H9 (cell line): ENCODE measurements at regions not wholly inside any gene's neighbourhood (a gene's known extent, or its start where the extent isn't known, plus 50 kb on each side); places are given as distances from the start of the nearest gene placed in this dataset.

Experiments
- DNase-seq: peaks from one replicate; pipeline ENCODE4 v3.0.0-alpha.2; 2017
- H2AFZ ChIP-seq: one replicate; pipeline ENCODE4 v1.6.1; 2013; ENCODE audit warnings: mild to moderate bottlenecking, low read length, control low read depth, moderate library complexity
- H2AK5ac ChIP-seq: 2 replicates; pipeline ENCODE4 v1.6.1; 2013; ENCODE audit warnings: low read length, control low read depth, mixed read lengths; ENCODE audit not compliant: insufficient read length
- H2BK120ac ChIP-seq: one replicate; pipeline ENCODE4 v1.6.1; 2013; ENCODE audit warnings: low read depth, mild to moderate bottlenecking, low read length, control low read depth, inconsistent platforms; ENCODE audit not compliant: poor library complexity, severe bottlenecking
- H2BK12ac ChIP-seq: 2 replicates; pipeline ENCODE4 v1.6.1; 2013; ENCODE audit warnings: low read length, control low read depth, mixed read lengths, low read depth; ENCODE audit not compliant: insufficient read length
- H2BK15ac ChIP-seq: 2 replicates; pipeline ENCODE4 v1.6.1; 2013; ENCODE audit warnings: low read depth, low read length, control low read depth
- H2BK20ac ChIP-seq: one replicate; pipeline ENCODE4 v1.6.1; 2013; ENCODE audit warnings: low read depth, mild to moderate bottlenecking, low read length, control low read depth, inconsistent platforms; ENCODE audit not compliant: poor library complexity, severe bottlenecking
- H2BK5ac ChIP-seq: 2 replicates; pipeline ENCODE4 v1.6.1; 2013; ENCODE audit warnings: low read length, control low read depth, mixed read lengths; ENCODE audit not compliant: insufficient read length
- H3K14ac ChIP-seq: 2 replicates; pipeline ENCODE4 v1.6.1; 2013; ENCODE audit warnings: low read length, control low read depth; ENCODE audit not compliant: insufficient read depth
- H3K18ac ChIP-seq: 2 replicates; pipeline ENCODE4 v1.6.1; 2013; ENCODE audit warnings: low read depth, mild to moderate bottlenecking, mixed read lengths, low read length, control low read depth; ENCODE audit not compliant: insufficient read length
- H3K23ac ChIP-seq: 2 replicates; pipeline ENCODE4 v1.6.1; 2013; ENCODE audit warnings: low read length, control low read depth, mixed read lengths, low read depth; ENCODE audit not compliant: insufficient read length
- H3K23me2 ChIP-seq: 2 replicates; pipeline ENCODE4 v1.6.1; 2013; ENCODE audit warnings: low read depth, mild to moderate bottlenecking, mixed read lengths, low read length, control low read depth; ENCODE audit not compliant: insufficient read length, poor library complexity, severe bottlenecking
- H3K27ac ChIP-seq: 2 replicates; pipeline ENCODE4 v1.5.1; 2013; ENCODE audit warnings: low read length, control low read depth, mixed read lengths, low read depth; ENCODE audit not compliant: insufficient read length
- H3K27me3 ChIP-seq: 2 replicates; pipeline ENCODE4 v1.6.1; 2013; ENCODE audit warnings: low read length, control low read depth, inconsistent platforms; ENCODE audit not compliant: insufficient read depth
- H3K4ac ChIP-seq: 2 replicates; pipeline ENCODE4 v1.6.1; 2013; ENCODE audit warnings: low read depth, mild to moderate bottlenecking, control low read depth, inconsistent platforms, low read length, moderate library complexity
- H3K4me1 ChIP-seq: 2 replicates; pipeline ENCODE4 v1.6.1; 2013; ENCODE audit warnings: low read length, control low read depth, inconsistent platforms; ENCODE audit not compliant: insufficient read depth
- H3K4me2 ChIP-seq: 2 replicates; pipeline ENCODE4 v1.6.1; 2013; ENCODE audit warnings: low read length, control low read depth, mixed read lengths; ENCODE audit not compliant: insufficient read length, insufficient read depth
- H3K56ac ChIP-seq: 2 replicates; pipeline ENCODE4 v1.6.1; 2013; ENCODE audit warnings: low read depth, mild to moderate bottlenecking, mixed read lengths, low read length, control low read depth; ENCODE audit not compliant: insufficient read length
- H3K79me1 ChIP-seq: 2 replicates; pipeline ENCODE4 v1.6.1; 2013; ENCODE audit warnings: low read depth, mild to moderate bottlenecking, moderate library complexity, low read length, control low read depth, inconsistent platforms; ENCODE audit not compliant: insufficient read depth, poor library complexity, severe bottlenecking
- H3K79me2 ChIP-seq: 2 replicates; pipeline ENCODE4 v1.6.1; 2013; ENCODE audit warnings: low read length, control low read depth, inconsistent platforms; ENCODE audit not compliant: insufficient read depth
- H3K9ac ChIP-seq: 2 replicates; pipeline ENCODE4 v1.6.1; 2013; ENCODE audit warnings: low read length, control low read depth, mixed read lengths; ENCODE audit not compliant: insufficient read length; ENCODE audit errors: extremely low read depth
- H3K9me3 ChIP-seq: one replicate; pipeline ENCODE4 v1.6.1; 2013; ENCODE audit warnings: low read depth, low read length, inconsistent platforms; ENCODE audit not compliant: control insufficient read depth
- H3T11ph ChIP-seq: one replicate; pipeline ENCODE4 v1.6.1; 2013; ENCODE audit warnings: mild to moderate bottlenecking, low read length, control low read depth, inconsistent platforms
- H4K20me1 ChIP-seq: one replicate; pipeline ENCODE4 v1.6.1; 2013; ENCODE audit not compliant: control insufficient read depth, insufficient read length, insufficient read depth
- H4K5ac ChIP-seq: 2 replicates; pipeline ENCODE4 v1.6.1; 2013; ENCODE audit warnings: low read depth, mild to moderate bottlenecking, mixed read lengths, low read length, control low read depth; ENCODE audit not compliant: insufficient read length
- H4K8ac ChIP-seq: replicated peaks from 2 replicates; pipeline ENCODE4 v1.6.1; 2013; ENCODE audit warnings: low read length, control low read depth, mixed read lengths, low read depth; ENCODE audit not compliant: insufficient read length
- H4K91ac ChIP-seq: 2 replicates; pipeline ENCODE4 v1.6.1; 2013; ENCODE audit warnings: low read depth, mild to moderate bottlenecking, moderate library complexity, mixed read lengths, low read length, control low read depth; ENCODE audit not compliant: insufficient read length
- H3K27ac Mint-ChIP-seq, 3 experiments: 2 replicates in 2 of 3; 3 replicates in 1 of 3; pipeline ENCODE4 v1.8.0; 2020 to 2021; ENCODE audit warnings: mixed read lengths in 3 of 3, mild to moderate bottlenecking in 1 of 3, moderate library complexity in 1 of 3
- H3K27me3 Mint-ChIP-seq: 2 replicates; pipeline ENCODE4 v1.8.0; 2021; ENCODE audit warnings: low read depth, mild to moderate bottlenecking, moderate library complexity, mixed read lengths
- H3K36me3 Mint-ChIP-seq, 3 experiments: 2 replicates in 2 of 3; 3 replicates in 1 of 3; pipeline ENCODE4 v1.8.0; 2020 to 2021; ENCODE audit warnings: low read depth in 3 of 3, mixed read lengths in 3 of 3; ENCODE audit not compliant: insufficient read depth in 1 of 3
- H3K4me1 Mint-ChIP-seq, 2 experiments: 2 replicates each; pipeline ENCODE4 v1.8.0; 2020; ENCODE audit warnings: mixed read lengths in 2 of 2
- H3K4me3 Mint-ChIP-seq, 2 experiments: 2 replicates in 1 of 2; 3 replicates in 1 of 2; pipeline ENCODE4 v1.8.0; 2020 to 2021; ENCODE audit warnings: mild to moderate bottlenecking in 2 of 2, mixed read lengths in 2 of 2, moderate library complexity in 1 of 2
- H3K9me3 Mint-ChIP-seq, 2 experiments: 2 replicates in 1 of 2; 3 replicates in 1 of 2; pipeline ENCODE4 v1.8.0; 2020; ENCODE audit warnings: mild to moderate bottlenecking in 2 of 2, mixed read lengths in 2 of 2, moderate library complexity in 1 of 2
- WGBS: extraction: QIAGEN DNeasy Blood & Tissue Kit; methylation state at CpG from one replicate; pipeline ENCODE4 v1.1.7; 2013; ENCODE audit warnings: missing lambda C conversion rate, low lambda C conversion rate, mixed read lengths; ENCODE audit not compliant: insufficient read length; ENCODE audit errors: extremely low coverage; 5-methylcytosine and 5-hydroxymethylcytosine counted together
- TF ChIP-seq, protein P1 (sequence below): fragments of 200-600 bp; sonication (generic); conservative IDR thresholded peaks from 3 replicates; pipeline ENCODE4 v1.8.0; 2021; ENCODE audit warnings: antibody characterized with exemption, mild to moderate bottlenecking

DNA sequence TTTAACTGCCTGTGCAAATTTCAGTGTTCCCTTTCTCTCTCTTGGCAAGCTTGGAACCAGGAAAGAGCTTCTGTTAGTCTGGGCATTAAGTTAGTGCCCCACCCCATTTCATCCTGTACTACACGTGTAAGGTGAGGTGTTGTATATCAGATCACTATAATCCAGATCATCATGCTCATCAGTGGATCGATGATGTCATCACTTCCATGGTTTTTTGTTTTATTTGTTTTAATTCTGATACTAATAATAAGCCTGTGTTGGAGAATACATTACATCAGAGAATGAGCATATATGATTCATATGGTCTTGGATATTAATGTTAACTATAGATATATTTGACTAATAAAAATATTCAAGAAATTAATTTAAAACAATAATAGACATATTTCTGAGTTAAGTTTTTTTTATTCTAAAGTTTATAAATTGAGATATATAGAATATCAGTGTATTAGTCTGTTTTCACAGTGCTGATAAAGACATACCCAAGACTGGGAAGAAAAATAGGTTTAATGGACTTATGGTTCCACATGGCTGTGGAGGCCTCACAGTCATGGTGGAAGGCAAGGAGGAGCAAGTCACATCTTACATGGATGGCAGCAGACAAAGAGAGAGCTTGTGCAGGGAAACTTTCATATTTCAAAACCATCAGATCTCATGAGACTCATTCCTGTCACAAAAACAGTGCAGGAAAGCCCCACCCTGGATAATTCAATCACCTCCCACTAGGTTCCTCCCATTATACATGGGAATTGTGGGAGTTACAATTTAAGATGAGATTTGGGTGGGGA lies 588.3 kb upstream of the B3GALT2 start:
- H2AK5ac ChIP-seq: no peak overlapping the region
- no CpG with 5 or more reads among the region's 2 CpGs for WGBS
- no peaks in the 10 kb centered on the region for H4K20me1 ChIP-seq
- H3K56ac ChIP-seq: no peak overlapping the region
- H3K27ac Mint-ChIP-seq: no peak overlapping the region
- H3K27me3 Mint-ChIP-seq: no peaks in the 10 kb centered on the region; the same call in 1 of the 2 replicates
- H3K9ac ChIP-seq: no peak overlapping the region
- H3K27me3 ChIP-seq: no peaks in the 10 kb centered on the region
- H3K14ac ChIP-seq: no peak overlapping the region
- TF ChIP-seq, protein P1, sequence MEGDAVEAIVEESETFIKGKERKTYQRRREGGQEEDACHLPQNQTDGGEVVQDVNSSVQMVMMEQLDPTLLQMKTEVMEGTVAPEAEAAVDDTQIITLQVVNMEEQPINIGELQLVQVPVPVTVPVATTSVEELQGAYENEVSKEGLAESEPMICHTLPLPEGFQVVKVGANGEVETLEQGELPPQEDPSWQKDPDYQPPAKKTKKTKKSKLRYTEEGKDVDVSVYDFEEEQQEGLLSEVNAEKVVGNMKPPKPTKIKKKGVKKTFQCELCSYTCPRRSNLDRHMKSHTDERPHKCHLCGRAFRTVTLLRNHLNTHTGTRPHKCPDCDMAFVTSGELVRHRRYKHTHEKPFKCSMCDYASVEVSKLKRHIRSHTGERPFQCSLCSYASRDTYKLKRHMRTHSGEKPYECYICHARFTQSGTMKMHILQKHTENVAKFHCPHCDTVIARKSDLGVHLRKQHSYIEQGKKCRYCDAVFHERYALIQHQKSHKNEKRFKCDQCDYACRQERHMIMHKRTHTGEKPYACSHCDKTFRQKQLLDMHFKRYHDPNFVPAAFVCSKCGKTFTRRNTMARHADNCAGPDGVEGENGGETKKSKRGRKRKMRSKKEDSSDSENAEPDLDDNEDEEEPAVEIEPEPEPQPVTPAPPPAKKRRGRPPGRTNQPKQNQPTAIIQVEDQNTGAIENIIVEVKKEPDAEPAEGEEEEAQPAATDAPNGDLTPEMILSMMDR: no peak
- no peak overlapping the region for H3K4ac ChIP-seq
- H4K8ac ChIP-seq: no peak overlapping the region
- no peak overlapping the region for H3K18ac ChIP-seq
- H3K9me3 ChIP-seq: no peaks in the 10 kb centered on the region
- no peak overlapping the region for H2AFZ ChIP-seq
- peaks cover 20 to 26% of the 10 kb centered on the region in 2 experiments for H3K9me3 Mint-ChIP-seq
- no peaks in the 10 kb centered on the region for H3K79me1 ChIP-seq
- H2BK12ac ChIP-seq: no peak overlapping the region
- no peak overlapping the region for H3K27ac ChIP-seq
- no peaks in the 10 kb centered on the region for H3K4me1 Mint-ChIP-seq
- H2BK20ac ChIP-seq: no peak overlapping the region
- H4K5ac ChIP-seq: no peak overlapping the region
- H3K4me1 ChIP-seq: no peaks in the 10 kb centered on the region
- DNase-seq: no peak
- no peaks in the 10 kb centered on the region for H3K79me2 ChIP-seq
- no peak overlapping the region for H2BK15ac ChIP-seq
- H3T11ph ChIP-seq: no peak overlapping the region
- H3K23me2 ChIP-seq: no peaks in the 10 kb centered on the region
- no peak overlapping the region for H3K4me2 ChIP-seq
- H4K91ac ChIP-seq: no peak overlapping the region
- H3K36me3 Mint-ChIP-seq: peaks cover 3 to 26% (median 18%) of the 10 kb centered on the region in 3 experiments
- no peak overlapping the region for H3K4me3 Mint-ChIP-seq
- H2BK5ac ChIP-seq: no peak overlapping the region
- H2BK120ac ChIP-seq: no peak overlapping the region
- H3K23ac ChIP-seq: no peak overlapping the region
